GM23338 (cell line): ENCODE measurements at regions not wholly inside any gene's neighbourhood (a gene's known extent, or its start where the extent isn't known, plus 50 kb on each side); places are given as distances from the start of the nearest gene placed in this dataset.

Source experiments
- ATAC-seq: fragments of 200-7000 bp; cut with Tn5 transposase; 3 replicates; pipeline ENCODE4 v1.9.1; 2020
- DNase-seq: peaks from one replicate; pipeline ENCODE4 v3.0.0-alpha.2; 2015; ENCODE audit warnings: low spot score
- H2AFZ ChIP-seq: fragments of 200-600 bp; sonication (generic); 2 replicates; pipeline ENCODE4 v1.8.0; 2016; ENCODE audit warnings: antibody characterized with exemption, mild to moderate bottlenecking, moderate library complexity
- H3F3A ChIP-seq: fragments of 200-600 bp; sonication (generic); replicated peaks from 2 replicates; pipeline ENCODE4 v1.8.0; 2017; ENCODE audit warnings: antibody characterized with exemption, mixed run types, low read depth
- H3K27ac ChIP-seq: fragments of 200-600 bp; sonication (generic); 2 replicates; pipeline ENCODE4 v1.6.1; 2016; ENCODE audit warnings: low read depth
- H3K27me3 ChIP-seq: fragments of 200-600 bp; sonication (generic); 2 replicates; pipeline ENCODE4 v1.8.0; 2016; ENCODE audit warnings: mild to moderate bottlenecking, mixed run types, moderate library complexity; ENCODE audit not compliant: insufficient read depth
- H3K36me3 ChIP-seq: fragments of 200-600 bp; sonication (generic); 2 replicates; pipeline ENCODE4 v1.8.0; 2016; ENCODE audit warnings: mild to moderate bottlenecking; ENCODE audit not compliant: insufficient read depth
- H3K4me1 ChIP-seq: fragments of 200-600 bp; sonication (generic); 2 replicates; pipeline ENCODE4 v1.8.0; 2016; ENCODE audit warnings: mild to moderate bottlenecking, moderate library complexity; ENCODE audit not compliant: insufficient read depth
- H3K4me2 ChIP-seq: fragments of 200-600 bp; sonication (generic); 2 replicates; pipeline ENCODE4 v1.7.1; 2017; ENCODE audit warnings: mixed run types
- H3K4me3 ChIP-seq: fragments of 200-600 bp; sonication (generic); 2 replicates; pipeline ENCODE4 v1.6.1; 2016; ENCODE audit warnings: mixed run types
- H3K79me2 ChIP-seq: fragments of 200-600 bp; sonication (generic); replicated peaks from 2 replicates; pipeline ENCODE4 v1.8.0; 2017; ENCODE audit warnings: mild to moderate bottlenecking; ENCODE audit not compliant: insufficient read depth
- H3K9me2 ChIP-seq: fragments of 200-600 bp; sonication (generic); 2 replicates; pipeline ENCODE4 v1.8.0; 2017; ENCODE audit not compliant: insufficient read depth
- H4K20me1 ChIP-seq: fragments of 200-600 bp; sonication (generic); replicated peaks from 2 replicates; pipeline ENCODE4 v1.8.0; 2017; ENCODE audit warnings: mild to moderate bottlenecking; ENCODE audit not compliant: insufficient read depth
- H3K27ac Mint-ChIP-seq: 2 replicates; pipeline ENCODE4 v1.8.0; 2020; ENCODE audit warnings: inconsistent platforms, mild to moderate bottlenecking, moderate library complexity, mixed read lengths
- H3K27me3 Mint-ChIP-seq: 3 replicates; pipeline ENCODE4 v1.8.0; 2022; ENCODE audit warnings: low read depth, mild to moderate bottlenecking, moderate library complexity, mixed read lengths, inconsistent platforms; ENCODE audit not compliant: insufficient read depth, poor library complexity
- H3K36me3 Mint-ChIP-seq: 3 replicates; pipeline ENCODE4 v1.8.0; 2021; ENCODE audit warnings: low read depth, mild to moderate bottlenecking, inconsistent platforms, moderate library complexity, mixed read lengths
- H3K4me1 Mint-ChIP-seq: 3 replicates; pipeline ENCODE4 v1.8.0; 2020; ENCODE audit warnings: mild to moderate bottlenecking, inconsistent platforms, mixed read lengths
- H3K4me3 Mint-ChIP-seq: 3 replicates; pipeline ENCODE4 v1.8.0; 2021; ENCODE audit warnings: moderate library complexity, mild to moderate bottlenecking, inconsistent platforms, mixed read lengths
- H3K9me3 Mint-ChIP-seq: 3 replicates; pipeline ENCODE4 v1.8.0; 2020; ENCODE audit warnings: moderate library complexity, mild to moderate bottlenecking, inconsistent platforms, mixed read lengths
- CREB1 ChIP-seq: fragments of 250-450 bp; sonication (Bioruptor Pico); IDR thresholded peaks from 2 replicates; pipeline ENCODE4 v1.5.0; 2020; ENCODE audit warnings: low read depth, mild to moderate bottlenecking, moderate library complexity
- ETS1 ChIP-seq: IDR thresholded peaks from 2 replicates; pipeline ENCODE4 v1.6.1; 2016; ENCODE audit warnings: antibody characterized with exemption
- EZH2 ChIP-seq: fragments of 200-600 bp; sonication (generic); IDR thresholded peaks from one replicate; pipeline ENCODE4 v1.8.0; 2017; ENCODE audit warnings: antibody characterized with exemption, mild to moderate bottlenecking, low read depth; ENCODE audit not compliant: unreplicated experiment
- EZH2phosphoT487 ChIP-seq: fragments of 200-600 bp; sonication (generic); IDR thresholded peaks from one replicate; pipeline ENCODE4 v1.8.1; 2018; ENCODE audit warnings: antibody characterized with exemption; ENCODE audit not compliant: unreplicated experiment
- JUNB ChIP-seq: IDR thresholded peaks from one replicate; pipeline ENCODE4 v1.6.1; 2016; ENCODE audit warnings: antibody characterized with exemption; ENCODE audit not compliant: unreplicated experiment
- NANOG ChIP-seq: IDR thresholded peaks from 2 replicates; pipeline ENCODE4 v1.6.1; 2016; ENCODE audit warnings: antibody characterized with exemption, borderline replicate concordance
- POLR2AphosphoS5 ChIP-seq: IDR thresholded peaks from 2 replicates; pipeline ENCODE4 v1.6.1; 2016; ENCODE audit warnings: antibody characterized with exemption, low read depth
- REST ChIP-seq: IDR thresholded peaks from one replicate; pipeline ENCODE4 v1.6.1; 2018; ENCODE audit warnings: antibody characterized with exemption; ENCODE audit not compliant: unreplicated experiment
- STAT1 ChIP-seq: IDR thresholded peaks from one replicate; pipeline ENCODE4 v1.6.1; 2016; ENCODE audit warnings: antibody characterized with exemption; ENCODE audit not compliant: unreplicated experiment
- ZNF114 ChIP-seq: fragments of 250-450 bp; sonication (Bioruptor Pico); IDR thresholded peaks from 2 replicates; pipeline ENCODE4 v1.5.0; 2020; ENCODE audit warnings: mild to moderate bottlenecking, moderate library complexity
- ZNF331 ChIP-seq: fragments of 250-450 bp; sonication (Bioruptor Pico); IDR thresholded peaks from 2 replicates; pipeline ENCODE4 v1.5.0; 2020; ENCODE audit warnings: low read depth, mild to moderate bottlenecking, moderate library complexity
- TF ChIP-seq, protein P1 (sequence below): fragments of 250-450 bp; sonication (Bioruptor Pico); IDR thresholded peaks from 2 replicates; pipeline ENCODE4 v1.5.0; 2020; ENCODE audit warnings: mild to moderate bottlenecking, moderate library complexity
- TF ChIP-seq, protein P2 (sequence below), 2 experiments: fragments of 200-600 bp in 1 of 2; sonication (generic) in 1 of 2; conservative IDR thresholded peaks; 2 replicates each; pipeline versions ENCODE4 v1.5.1 to v1.6.1; 2016 to 2017; ENCODE audit warnings: antibody characterized with exemption in 2 of 2, low read depth in 2 of 2, mild to moderate bottlenecking in 2 of 2, moderate library complexity in 1 of 2

- H3K27ac Mint-ChIP-seq = no peak overlapping the region
- no peak overlapping the region for H3K27ac ChIP-seq
- H3K4me1 Mint-ChIP-seq = peaks cover 18% of the 10 kb centered on the region
- H3K36me3 ChIP-seq = no peaks in the 10 kb centered on the region
- H4K20me1 ChIP-seq = no peaks in the 10 kb centered on the region
- H3K9me2 ChIP-seq = no peaks in the 10 kb centered on the region
- no peaks in the 10 kb centered on the region for H3K36me3 Mint-ChIP-seq
- no peak for DNase-seq
- ATAC-seq = no peak
- H2AFZ ChIP-seq = no peak overlapping the region
- no peaks in the 10 kb centered on the region for H3K79me2 ChIP-seq
- H3K4me1 ChIP-seq = 0 out of 2 replicates have a peak, but pooled peaks cover 7% of the 10 kb centered on the region
- H3K4me3 Mint-ChIP-seq = no peak overlapping the region
- no peak overlapping the region for H3K4me2 ChIP-seq
- H3K27me3 ChIP-seq = no peaks in the 10 kb centered on the region
- no peaks in the 10 kb centered on the region for H3K9me3 Mint-ChIP-seq
- H3K4me3 ChIP-seq = no peak overlapping the region
- TF ChIP-seq NANOG (no peak), REST (no peak), ZNF331 (no peak), STAT1 (no peak), JUNB (no peak), POLR2AphosphoS5 (no peak), ETS1 (no peak), EZH2phosphoT487 (no peak), CREB1 (CRISPR knock-in tag) (no peak), ZNF114 (no peak), EZH2 (no peak)
- TF ChIP-seq, protein P1, sequence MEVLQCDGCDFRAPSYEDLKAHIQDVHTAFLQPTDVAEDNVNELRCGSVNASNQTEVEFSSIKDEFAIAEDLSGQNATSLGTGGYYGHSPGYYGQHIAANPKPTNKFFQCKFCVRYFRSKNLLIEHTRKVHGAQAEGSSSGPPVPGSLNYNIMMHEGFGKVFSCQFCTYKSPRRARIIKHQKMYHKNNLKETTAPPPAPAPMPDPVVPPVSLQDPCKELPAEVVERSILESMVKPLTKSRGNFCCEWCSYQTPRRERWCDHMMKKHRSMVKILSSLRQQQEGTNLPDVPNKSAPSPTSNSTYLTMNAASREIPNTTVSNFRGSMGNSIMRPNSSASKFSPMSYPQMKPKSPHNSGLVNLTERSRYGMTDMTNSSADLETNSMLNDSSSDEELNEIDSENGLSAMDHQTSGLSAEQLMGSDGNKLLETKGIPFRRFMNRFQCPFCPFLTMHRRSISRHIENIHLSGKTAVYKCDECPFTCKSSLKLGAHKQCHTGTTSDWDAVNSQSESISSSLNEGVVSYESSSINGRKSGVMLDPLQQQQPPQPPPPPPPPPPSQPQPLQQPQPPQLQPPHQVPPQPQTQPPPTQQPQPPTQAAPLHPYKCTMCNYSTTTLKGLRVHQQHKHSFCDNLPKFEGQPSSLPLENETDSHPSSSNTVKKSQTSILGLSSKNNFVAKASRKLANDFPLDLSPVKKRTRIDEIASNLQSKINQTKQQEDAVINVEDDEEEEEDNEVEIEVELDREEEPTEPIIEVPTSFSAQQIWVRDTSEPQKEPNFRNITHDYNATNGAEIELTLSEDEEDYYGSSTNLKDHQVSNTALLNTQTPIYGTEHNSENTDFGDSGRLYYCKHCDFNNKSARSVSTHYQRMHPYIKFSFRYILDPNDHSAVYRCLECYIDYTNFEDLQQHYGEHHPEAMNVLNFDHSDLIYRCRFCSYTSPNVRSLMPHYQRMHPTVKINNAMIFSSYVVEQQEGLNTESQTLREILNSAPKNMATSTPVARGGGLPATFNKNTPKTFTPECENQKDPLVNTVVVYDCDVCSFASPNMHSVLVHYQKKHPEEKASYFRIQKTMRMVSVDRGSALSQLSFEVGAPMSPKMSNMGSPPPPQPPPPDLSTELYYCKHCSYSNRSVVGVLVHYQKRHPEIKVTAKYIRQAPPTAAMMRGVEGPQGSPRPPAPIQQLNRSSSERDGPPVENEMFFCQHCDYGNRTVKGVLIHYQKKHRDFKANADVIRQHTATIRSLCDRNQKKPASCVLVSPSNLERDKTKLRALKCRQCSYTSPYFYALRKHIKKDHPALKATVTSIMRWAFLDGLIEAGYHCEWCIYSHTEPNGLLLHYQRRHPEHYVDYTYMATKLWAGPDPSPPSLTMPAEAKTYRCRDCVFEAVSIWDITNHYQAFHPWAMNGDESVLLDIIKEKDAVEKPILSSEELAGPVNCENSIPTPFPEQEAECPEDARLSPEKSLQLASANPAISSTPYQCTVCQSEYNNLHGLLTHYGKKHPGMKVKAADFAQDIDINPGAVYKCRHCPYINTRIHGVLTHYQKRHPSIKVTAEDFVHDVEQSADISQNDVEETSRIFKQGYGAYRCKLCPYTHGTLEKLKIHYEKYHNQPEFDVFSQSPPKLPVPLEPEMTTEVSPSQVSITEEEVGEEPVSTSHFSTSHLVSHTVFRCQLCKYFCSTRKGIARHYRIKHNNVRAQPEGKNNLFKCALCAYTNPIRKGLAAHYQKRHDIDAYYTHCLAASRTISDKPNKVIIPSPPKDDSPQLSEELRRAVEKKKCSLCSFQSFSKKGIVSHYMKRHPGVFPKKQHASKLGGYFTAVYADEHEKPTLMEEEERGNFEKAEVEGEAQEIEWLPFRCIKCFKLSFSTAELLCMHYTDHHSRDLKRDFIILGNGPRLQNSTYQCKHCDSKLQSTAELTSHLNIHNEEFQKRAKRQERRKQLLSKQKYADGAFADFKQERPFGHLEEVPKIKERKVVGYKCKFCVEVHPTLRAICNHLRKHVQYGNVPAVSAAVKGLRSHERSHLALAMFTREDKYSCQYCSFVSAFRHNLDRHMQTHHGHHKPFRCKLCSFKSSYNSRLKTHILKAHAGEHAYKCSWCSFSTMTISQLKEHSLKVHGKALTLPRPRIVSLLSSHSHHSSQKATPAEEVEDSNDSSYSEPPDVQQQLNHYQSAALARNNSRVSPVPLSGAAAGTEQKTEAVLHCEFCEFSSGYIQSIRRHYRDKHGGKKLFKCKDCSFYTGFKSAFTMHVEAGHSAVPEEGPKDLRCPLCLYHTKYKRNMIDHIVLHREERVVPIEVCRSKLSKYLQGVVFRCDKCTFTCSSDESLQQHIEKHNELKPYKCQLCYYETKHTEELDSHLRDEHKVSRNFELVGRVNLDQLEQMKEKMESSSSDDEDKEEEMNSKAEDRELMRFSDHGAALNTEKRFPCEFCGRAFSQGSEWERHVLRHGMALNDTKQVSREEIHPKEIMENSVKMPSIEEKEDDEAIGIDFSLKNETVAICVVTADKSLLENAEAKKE (CRISPR knock-in tag) = no peak
- TF ChIP-seq, protein P2, sequence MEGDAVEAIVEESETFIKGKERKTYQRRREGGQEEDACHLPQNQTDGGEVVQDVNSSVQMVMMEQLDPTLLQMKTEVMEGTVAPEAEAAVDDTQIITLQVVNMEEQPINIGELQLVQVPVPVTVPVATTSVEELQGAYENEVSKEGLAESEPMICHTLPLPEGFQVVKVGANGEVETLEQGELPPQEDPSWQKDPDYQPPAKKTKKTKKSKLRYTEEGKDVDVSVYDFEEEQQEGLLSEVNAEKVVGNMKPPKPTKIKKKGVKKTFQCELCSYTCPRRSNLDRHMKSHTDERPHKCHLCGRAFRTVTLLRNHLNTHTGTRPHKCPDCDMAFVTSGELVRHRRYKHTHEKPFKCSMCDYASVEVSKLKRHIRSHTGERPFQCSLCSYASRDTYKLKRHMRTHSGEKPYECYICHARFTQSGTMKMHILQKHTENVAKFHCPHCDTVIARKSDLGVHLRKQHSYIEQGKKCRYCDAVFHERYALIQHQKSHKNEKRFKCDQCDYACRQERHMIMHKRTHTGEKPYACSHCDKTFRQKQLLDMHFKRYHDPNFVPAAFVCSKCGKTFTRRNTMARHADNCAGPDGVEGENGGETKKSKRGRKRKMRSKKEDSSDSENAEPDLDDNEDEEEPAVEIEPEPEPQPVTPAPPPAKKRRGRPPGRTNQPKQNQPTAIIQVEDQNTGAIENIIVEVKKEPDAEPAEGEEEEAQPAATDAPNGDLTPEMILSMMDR (conservative IDR thresholded peaks at IDR 0.05; ENCODE audit: low read depth in 2 of 2) = no peak
- no peaks in the 10 kb centered on the region for H3F3A ChIP-seq
- no peaks in the 10 kb centered on the region for H3K27me3 Mint-ChIP-seq
Measured at GRCh38 chr12:69069479-69069878, 136.5 kb upstream of the CPM start.
